ENCODE measurements at regions not wholly inside any gene's neighbourhood (a gene's known extent, or its start where the extent isn't known, plus 50 kb on each side); places are given as distances from the start of the nearest gene placed in this dataset.

GRCh38 chr5:91521334-91521733 is 138.2 kb upstream of the ARRDC3 start:
- TF ChIP-seq EZH2 (IDR thresholded peaks at IDR 0.05; ENCODE audit: low read depth, unreplicated experiment) (no peak), CTCF (conservative IDR thresholded peaks at IDR 0.05; ENCODE audit: low read depth in 2 of 2) (no peak), STAT1 (IDR thresholded peaks at IDR 0.05; ENCODE audit: unreplicated experiment) (no peak), POLR2AphosphoS5 (IDR thresholded peaks at IDR 0.05; ENCODE audit: low read depth) (no peak), REST (IDR thresholded peaks at IDR 0.05; ENCODE audit: unreplicated experiment) (no peak), CREB1 (CRISPR knock-in tag; IDR thresholded peaks at IDR 0.05; ENCODE audit: low read depth) (no peak), JUNB (IDR thresholded peaks at IDR 0.05; ENCODE audit: unreplicated experiment) (no peak), EZH2phosphoT487 (IDR thresholded peaks at IDR 0.05; ENCODE audit: unreplicated experiment) (no peak), ZNF331 (CRISPR knock-in tag; IDR thresholded peaks at IDR 0.05; ENCODE audit: low read depth) (no peak), ETS1 (IDR thresholded peaks at IDR 0.05) (no peak), ZNF462 (CRISPR knock-in tag; IDR thresholded peaks at IDR 0.05) (no peak), ZNF114 (CRISPR knock-in tag; IDR thresholded peaks at IDR 0.05) (no peak), NANOG (IDR thresholded peaks at IDR 0.05; ENCODE audit: borderline replicate concordance) (no peak)

Data from GM23338 (cell line).